GM18909 (cell line): ENCODE measurements at regions not wholly inside any gene's neighbourhood (a gene's known extent, or its start where the extent isn't known, plus 50 kb on each side); places are given as distances from the start of the nearest gene placed in this dataset.
"Not testable (repeated sequence)": the region's sequence is repeated elsewhere in the genome, so short reads cannot be mapped to it uniquely, and the experiment has no call there.

ENCODE experiments used
- ATAC-seq: cut with Tn5 transposase; IDR thresholded peaks from one replicate; pipeline ENCODE4 v1.9.1; 2021; ENCODE audit warnings: mild to moderate bottlenecking; ENCODE audit not compliant: unreplicated experiment, poor library complexity

GRCh38 chr9:22216730-22217172, 207.6 kb upstream of the CDKN2B start:
- ATAC-seq, result no peak

DNA sequence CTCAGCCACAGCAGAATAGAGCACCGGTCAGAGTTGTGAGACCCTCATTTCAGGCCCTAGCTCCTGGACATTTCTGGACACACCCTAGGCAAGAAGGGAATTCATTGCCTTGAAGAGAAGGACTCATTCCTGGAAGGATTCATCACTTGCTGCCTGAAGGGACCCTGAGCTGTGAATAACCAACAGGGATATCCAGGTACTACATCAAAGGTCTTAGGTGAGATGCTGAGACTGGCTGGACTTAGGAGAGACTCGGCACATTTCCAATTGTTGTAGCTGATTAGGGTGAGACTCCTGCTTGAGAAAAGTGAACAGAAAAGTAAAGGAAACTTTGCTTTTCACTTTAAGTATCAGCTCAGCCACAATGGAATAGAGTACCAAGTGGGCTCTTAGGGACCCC, 208.1 kb upstream of the CDKN2B start:
- ATAC-seq, result no peak

DNA sequence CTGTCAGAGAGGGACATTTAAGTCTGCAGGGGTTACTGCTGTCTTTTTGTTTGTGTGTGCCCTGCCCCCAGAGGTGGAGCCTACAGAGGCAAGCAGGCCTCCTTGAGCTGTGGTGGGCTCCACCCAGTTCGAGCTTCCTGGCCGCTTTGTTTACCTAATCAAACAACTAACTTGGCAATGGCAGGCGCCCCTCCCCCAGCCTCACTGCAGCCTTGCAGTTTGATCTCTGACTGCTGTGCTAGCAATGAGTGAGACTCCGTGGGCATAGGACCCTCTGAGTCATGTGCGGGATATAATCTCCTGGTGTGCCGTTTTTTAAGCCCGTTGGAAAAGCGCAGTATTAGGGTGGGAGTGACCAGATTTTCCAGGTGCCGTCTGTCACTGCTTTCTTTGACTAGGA, 216.8 kb upstream of the CDKN2B start:
- not testable (repeated sequence) for ATAC-seq

DNA sequence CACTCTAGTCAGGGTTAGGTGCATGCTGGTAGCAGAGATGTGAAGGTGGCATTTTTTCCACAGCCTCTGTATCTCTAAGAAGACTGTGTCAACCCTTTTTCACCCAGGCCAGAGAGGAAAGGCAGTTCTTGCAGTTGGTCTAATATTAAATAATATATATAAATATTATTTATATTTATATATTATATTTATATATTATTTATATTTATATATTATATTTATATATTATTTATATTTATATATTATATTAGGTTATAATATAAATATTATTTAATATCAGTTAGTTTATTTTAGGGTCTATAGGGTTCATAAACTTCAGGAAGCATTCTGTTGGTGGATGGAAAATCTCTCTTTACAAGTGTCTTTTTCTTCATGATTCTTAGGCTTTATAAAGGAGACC, 218.6 kb upstream of the DMRTA1 start:
- no peak for ATAC-seq

- no peak for ATAC-seq
Observed at GRCh38 chr9:22228542-22228941, 218.1 kb upstream of the DMRTA1 start.

- no peak for ATAC-seq
Observed at GRCh38 chr9:22229069-22229468, 217.6 kb upstream of the DMRTA1 start.

GRCh38 chr9:22231309-22231708, 215.3 kb upstream of the DMRTA1 start:
- ATAC-seq, result not testable (repeated sequence)

DNA sequence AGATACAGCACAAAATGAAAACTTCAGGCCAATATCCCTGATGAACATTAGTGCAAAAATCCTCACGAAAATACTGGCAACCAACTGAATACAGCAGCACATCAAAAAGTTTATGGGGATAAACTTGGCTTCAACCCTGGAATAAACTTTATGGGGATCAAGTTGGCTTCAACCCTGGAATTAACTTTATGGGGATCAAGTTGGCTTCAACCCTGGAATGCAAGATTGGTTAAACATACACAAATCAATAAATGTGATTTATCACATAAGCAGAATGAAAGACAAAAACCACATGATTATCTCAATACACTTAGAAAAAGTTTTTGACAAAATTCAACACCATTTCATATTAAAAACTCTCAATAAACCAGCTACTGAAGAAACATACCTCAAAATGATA, 213.7 kb upstream of the DMRTA1 start:
- no peak for ATAC-seq

- ATAC-seq, result no peak
Observed at GRCh38 chr9:22237497-22238363, 208.9 kb upstream of the DMRTA1 start.

DNA sequence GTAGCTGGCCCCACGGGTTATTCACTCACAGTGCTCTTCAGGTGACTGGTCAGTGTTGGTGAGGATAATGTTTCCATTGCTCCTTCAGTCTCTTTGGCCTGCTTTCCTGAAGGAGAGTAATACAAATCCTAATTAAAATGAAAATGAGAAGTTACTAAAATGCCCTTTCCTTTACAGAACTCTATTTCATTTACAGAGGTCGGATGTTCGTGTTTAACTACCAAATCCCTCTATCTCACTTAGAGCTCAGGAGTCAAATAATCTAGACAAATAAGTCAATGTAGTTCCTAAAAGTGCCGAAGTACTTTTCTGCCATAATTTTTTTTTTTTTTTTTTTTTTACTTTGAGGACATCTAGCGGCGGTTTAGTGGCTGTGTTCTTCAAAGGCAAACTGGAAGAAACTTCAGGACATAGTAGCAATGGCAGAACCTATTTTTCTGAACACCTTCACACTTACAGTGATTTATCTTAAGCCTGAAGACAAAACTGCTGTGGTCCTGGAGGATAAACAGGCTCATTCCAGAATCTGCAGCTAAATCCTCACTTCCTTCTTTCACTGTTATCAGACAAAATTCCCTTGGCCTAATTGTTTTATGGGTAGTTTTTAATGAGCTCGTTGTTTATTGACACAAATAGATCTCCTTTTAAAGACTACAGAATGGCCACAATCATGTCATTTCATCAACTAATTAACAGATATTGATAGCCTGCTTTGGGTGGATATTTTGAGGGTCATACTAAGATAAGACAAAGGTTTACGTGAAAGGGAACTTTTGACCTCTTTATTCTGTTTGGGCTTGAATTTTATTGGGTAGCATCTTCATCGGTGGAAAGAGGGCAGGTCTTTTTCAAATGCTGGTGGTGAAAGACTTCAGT, 207.6 kb upstream of the DMRTA1 start:
- no peak for ATAC-seq

- peak; percentile 92 for ATAC-seq
Observed at GRCh38 chr9:22240619-22241018, 206.0 kb upstream of the DMRTA1 start.

DNA sequence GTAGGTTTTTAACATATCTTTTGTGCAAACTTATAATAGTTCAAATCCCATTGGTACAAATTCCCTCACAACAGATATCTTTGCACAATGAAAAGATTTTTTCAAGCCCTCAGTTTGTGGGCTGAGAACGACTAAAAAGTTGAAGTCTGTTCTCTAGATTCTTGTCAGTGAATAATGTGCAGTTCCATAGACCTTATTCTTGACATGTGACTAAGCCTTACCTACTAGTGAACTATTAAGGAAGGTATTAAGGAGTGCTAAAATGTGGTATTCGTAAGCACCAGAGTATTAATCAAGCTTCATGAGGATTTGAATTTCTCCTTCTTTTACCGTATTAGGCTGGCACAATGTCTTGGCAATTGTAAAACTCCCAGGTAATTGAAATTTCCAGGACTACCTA, 205.6 kb upstream of the DMRTA1 start:
- ATAC-seq, result no peak

- no peak for ATAC-seq
Observed at GRCh38 chr9:22241611-22242010, 205.0 kb upstream of the DMRTA1 start.

DNA sequence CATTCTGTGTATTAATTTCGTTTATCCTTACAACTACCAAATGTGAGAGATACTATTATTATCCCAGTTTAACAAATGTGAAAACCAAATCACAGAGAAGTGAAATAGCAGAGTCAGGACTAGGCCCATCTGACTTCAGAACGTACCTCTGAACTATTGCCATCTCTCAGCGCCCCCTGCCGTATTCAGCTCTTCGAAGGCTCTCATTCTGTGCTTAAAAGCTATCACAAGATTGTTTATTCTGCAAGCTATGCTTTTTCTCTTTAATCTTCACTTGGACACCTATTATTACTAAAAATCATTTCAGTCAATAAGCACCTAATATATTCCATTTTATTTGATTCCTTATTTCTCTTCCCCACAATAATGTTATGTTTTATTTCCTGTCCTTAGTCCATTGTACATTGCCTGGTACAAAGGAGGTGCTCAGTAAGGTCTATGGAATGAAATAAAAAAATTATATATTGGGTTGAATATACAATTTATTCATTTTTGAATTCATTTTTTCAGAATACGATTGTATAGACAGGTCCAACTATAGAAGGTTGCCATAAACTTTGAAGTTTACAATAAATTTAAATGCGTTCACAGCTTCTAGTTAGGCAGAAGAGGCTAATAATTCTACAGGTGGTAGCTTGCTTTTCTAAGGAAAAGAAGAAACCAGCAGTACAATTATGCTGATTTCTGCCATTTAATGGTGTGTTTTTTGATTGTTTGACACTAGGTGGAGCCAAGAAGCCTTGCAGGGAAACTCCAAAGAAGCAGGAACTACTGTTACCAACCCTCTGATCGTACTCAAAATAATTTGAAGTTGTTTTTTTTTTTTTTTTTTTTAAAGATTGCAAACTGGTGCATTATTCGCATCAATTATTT, 202.2 kb upstream of the DMRTA1 start:
- ATAC-seq, result peak; percentile 53

DNA sequence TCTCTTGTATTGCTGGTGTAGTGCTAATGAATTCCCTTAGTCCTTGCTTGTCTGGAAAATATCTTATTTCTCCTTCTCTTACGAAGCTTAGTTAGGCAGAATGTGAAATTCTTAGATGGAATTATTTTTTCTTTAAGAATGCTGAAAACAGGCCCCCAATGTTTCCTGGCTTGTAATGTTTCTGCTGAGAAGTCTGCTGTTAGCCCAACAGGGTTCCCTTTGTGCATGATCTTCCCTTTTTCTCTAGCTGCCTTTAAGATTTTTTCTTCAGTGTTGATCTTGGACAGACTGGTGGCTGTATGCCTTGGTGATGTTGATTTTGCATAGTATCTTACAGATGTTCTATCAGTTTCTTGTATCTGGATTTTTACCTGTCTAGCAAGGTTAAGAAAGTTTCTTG, 191.3 kb upstream of the DMRTA1 start:
- no peak for ATAC-seq

DNA sequence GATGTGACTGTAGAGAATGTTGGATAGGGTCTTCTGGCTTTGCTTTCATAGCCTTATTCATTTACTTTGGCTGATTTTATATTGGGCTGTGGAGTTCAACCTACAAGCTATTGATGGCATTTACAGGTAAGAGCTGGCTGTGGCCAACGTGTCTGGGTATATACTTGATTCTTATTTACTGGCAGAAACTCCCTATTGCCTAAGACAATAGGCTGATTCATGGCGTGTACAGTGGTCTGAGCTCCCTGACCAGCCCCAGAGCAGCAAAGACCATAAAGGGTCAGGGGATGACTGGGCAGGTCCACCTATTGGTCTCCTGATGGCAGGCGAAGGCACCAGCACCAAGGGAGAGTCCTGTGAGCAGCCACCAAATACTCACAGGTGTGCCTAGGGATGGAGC, 190.2 kb upstream of the DMRTA1 start:
- ATAC-seq, result no peak

GRCh38 chr9:22257026-22257816, 189.4 kb upstream of the DMRTA1 start:
- no peak for ATAC-seq

GRCh38 chr9:22265038-22265437, 181.6 kb upstream of the DMRTA1 start:
- no peak for ATAC-seq

DNA sequence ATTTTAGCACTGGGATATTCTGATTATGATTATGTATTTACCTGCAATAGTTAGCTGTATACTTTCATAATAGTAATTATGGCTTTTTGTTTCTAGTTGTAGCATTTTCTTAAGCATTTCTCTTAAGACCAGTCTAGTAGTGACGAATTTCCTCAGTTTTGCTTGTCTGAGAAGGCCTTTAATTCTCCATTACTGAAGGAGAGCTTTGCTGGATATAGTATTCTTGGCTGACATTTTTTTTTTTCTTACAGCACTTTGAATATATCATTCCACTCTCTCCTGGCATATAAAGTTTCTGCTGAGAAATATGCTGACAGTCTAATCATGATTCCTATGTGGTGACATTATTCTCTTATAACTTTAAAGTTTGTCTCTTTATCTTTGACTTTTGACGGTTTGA, 181.1 kb upstream of the DMRTA1 start:
- no peak for ATAC-seq

GRCh38 chr9:22274477-22274876, 172.1 kb upstream of the DMRTA1 start:
- no peak for ATAC-seq
